ENCODE measurements at regions not wholly inside any gene's neighbourhood (a gene's known extent, or its start where the extent isn't known, plus 50 kb on each side); places are given as distances from the start of the nearest gene placed in this dataset.

DNA sequence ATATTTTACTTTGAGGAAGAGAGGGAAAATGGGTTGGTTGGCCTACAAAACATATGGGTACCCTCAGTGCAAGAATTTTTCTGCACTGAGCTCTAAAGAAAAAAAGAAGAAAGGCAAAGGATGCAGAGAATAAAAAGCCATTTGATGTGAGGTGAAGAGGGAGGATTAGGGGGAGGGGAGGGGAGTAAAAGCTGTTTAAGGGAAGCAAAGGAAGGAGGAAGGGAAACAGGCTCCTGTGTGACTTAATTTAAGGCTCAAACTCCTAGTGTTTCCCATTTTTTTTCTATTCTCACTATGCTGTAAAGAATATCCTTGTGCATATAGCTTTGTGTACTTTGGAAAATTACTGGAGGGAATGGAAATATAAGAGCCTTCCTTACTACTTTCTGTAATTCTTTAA is 78.7 kb downstream of the NKX2-1 start:
- TF ChIP-seq, protein P1, sequence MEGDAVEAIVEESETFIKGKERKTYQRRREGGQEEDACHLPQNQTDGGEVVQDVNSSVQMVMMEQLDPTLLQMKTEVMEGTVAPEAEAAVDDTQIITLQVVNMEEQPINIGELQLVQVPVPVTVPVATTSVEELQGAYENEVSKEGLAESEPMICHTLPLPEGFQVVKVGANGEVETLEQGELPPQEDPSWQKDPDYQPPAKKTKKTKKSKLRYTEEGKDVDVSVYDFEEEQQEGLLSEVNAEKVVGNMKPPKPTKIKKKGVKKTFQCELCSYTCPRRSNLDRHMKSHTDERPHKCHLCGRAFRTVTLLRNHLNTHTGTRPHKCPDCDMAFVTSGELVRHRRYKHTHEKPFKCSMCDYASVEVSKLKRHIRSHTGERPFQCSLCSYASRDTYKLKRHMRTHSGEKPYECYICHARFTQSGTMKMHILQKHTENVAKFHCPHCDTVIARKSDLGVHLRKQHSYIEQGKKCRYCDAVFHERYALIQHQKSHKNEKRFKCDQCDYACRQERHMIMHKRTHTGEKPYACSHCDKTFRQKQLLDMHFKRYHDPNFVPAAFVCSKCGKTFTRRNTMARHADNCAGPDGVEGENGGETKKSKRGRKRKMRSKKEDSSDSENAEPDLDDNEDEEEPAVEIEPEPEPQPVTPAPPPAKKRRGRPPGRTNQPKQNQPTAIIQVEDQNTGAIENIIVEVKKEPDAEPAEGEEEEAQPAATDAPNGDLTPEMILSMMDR (IDR thresholded peaks at IDR 0.05), result no peak
- no peak for TF ChIP-seq POLR2A (IDR thresholded peaks at IDR 0.05)

Measured in esophagus squamous epithelium (tissue), 4 donors.